ENCODE measurements at regions not wholly inside any gene's neighbourhood (a gene's known extent, or its start where the extent isn't known, plus 50 kb on each side); places are given as distances from the start of the nearest gene placed in this dataset.

GRCh38 chr9:75490326-75490725 lies 400.1 kb upstream of the PCSK5 start:
- Histone ChIP-seq H3K9me3 (ENCODE audit: low read length) (no peaks in the 10 kb centered on the region), H3K27me3 (ENCODE audit: insufficient read depth, low read depth, low read length) (no peaks in the 10 kb centered on the region), H3K36me3 (ENCODE audit: insufficient read depth, low read length) (no peaks in the 10 kb centered on the region), H3F3A (ENCODE audit: insufficient read depth, low read length, poor library complexity, severe bottlenecking) (no peaks in the 10 kb centered on the region), H4K20me1 (ENCODE audit: insufficient read depth) (no peaks in the 10 kb centered on the region), H3K4me3 (ENCODE audit: low read length) (no peak overlapping the region), H3K9ac (ENCODE audit: low read length) (no peak overlapping the region), H2AFZ (ENCODE audit: low read depth, low read length) (no peak overlapping the region), H3K27ac (ENCODE audit: low read length) (no peak overlapping the region), H3K9me2 (ENCODE audit: insufficient read depth, low read length) (no peaks in the 10 kb centered on the region), H3K4me2 (ENCODE audit: low read length) (no peak overlapping the region), H3K79me2 (replicated peaks; ENCODE audit: insufficient read depth, low read length) (no peaks in the 10 kb centered on the region)
- TF ChIP-seq POLR2AphosphoS5 (IDR thresholded peaks at IDR 0.05), result no peak
- no peak for TF ChIP-seq EZH2 (IDR thresholded peaks at IDR 0.05; ENCODE audit: borderline replicate concordance, insufficient read depth, low read length, poor library complexity, severe bottlenecking)
- no peak for TF ChIP-seq SMC3 (conservative IDR thresholded peaks at IDR 0.05; ENCODE audit: poor library complexity)
- no peak for TF ChIP-seq EP300 (conservative IDR thresholded peaks at IDR 0.05; ENCODE audit: poor library complexity, severe bottlenecking)
- TF ChIP-seq, protein P1, sequence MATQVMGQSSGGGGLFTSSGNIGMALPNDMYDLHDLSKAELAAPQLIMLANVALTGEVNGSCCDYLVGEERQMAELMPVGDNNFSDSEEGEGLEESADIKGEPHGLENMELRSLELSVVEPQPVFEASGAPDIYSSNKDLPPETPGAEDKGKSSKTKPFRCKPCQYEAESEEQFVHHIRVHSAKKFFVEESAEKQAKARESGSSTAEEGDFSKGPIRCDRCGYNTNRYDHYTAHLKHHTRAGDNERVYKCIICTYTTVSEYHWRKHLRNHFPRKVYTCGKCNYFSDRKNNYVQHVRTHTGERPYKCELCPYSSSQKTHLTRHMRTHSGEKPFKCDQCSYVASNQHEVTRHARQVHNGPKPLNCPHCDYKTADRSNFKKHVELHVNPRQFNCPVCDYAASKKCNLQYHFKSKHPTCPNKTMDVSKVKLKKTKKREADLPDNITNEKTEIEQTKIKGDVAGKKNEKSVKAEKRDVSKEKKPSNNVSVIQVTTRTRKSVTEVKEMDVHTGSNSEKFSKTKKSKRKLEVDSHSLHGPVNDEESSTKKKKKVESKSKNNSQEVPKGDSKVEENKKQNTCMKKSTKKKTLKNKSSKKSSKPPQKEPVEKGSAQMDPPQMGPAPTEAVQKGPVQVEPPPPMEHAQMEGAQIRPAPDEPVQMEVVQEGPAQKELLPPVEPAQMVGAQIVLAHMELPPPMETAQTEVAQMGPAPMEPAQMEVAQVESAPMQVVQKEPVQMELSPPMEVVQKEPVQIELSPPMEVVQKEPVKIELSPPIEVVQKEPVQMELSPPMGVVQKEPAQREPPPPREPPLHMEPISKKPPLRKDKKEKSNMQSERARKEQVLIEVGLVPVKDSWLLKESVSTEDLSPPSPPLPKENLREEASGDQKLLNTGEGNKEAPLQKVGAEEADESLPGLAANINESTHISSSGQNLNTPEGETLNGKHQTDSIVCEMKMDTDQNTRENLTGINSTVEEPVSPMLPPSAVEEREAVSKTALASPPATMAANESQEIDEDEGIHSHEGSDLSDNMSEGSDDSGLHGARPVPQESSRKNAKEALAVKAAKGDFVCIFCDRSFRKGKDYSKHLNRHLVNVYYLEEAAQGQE (IDR thresholded peaks at IDR 0.05; ENCODE audit: borderline replicate concordance), result no peak
- TF ChIP-seq TAF1 (IDR thresholded peaks at IDR 0.05; ENCODE audit: low read depth), result no peak

- Histone ChIP-seq H3K36me3 (ENCODE audit: insufficient read depth, low read length) (no peaks in the 10 kb centered on the region), H3F3A (ENCODE audit: insufficient read depth, low read length, poor library complexity, severe bottlenecking) (no peaks in the 10 kb centered on the region), H2AFZ (ENCODE audit: low read depth, low read length) (no peak overlapping the region)
Measured at GRCh38 chr9:75491533-75491932, 398.9 kb upstream of the PCSK5 start.

More at GRCh38 chr9:75491533-75491932, 398.9 kb upstream of the PCSK5 start:
- no peaks in the 10 kb centered on the region for H3K9me3 ChIP-seq (ENCODE audit: low read length)
- TF ChIP-seq RAD21 (conservative IDR thresholded peaks at IDR 0.05) (no peak), EZH2 (IDR thresholded peaks at IDR 0.05; ENCODE audit: borderline replicate concordance, insufficient read depth, low read length, poor library complexity, severe bottlenecking) (no peak), POLR2AphosphoS5 (IDR thresholded peaks at IDR 0.05) (no peak), EP300 (conservative IDR thresholded peaks at IDR 0.05; ENCODE audit: poor library complexity, severe bottlenecking) (no peak)
- TF ChIP-seq, protein P1 (IDR thresholded peaks at IDR 0.05; ENCODE audit: borderline replicate concordance), result no peak
- no peaks in the 10 kb centered on the region for H3K9me2 ChIP-seq (ENCODE audit: insufficient read depth, low read length)
- no peak overlapping the region for H3K4me3 ChIP-seq (ENCODE audit: low read length)
- H4K20me1 ChIP-seq (ENCODE audit: insufficient read depth), result no peaks in the 10 kb centered on the region
- H3K27ac ChIP-seq (ENCODE audit: low read length), result no peak overlapping the region
- H3K27me3 ChIP-seq (ENCODE audit: insufficient read depth, low read depth, low read length), result no peaks in the 10 kb centered on the region
- H3K9ac ChIP-seq (ENCODE audit: low read length), result no peak overlapping the region
- H3K4me2 ChIP-seq (ENCODE audit: low read length), result no peak overlapping the region
- H3K79me2 ChIP-seq (replicated peaks; ENCODE audit: insufficient read depth, low read length), result no peaks in the 10 kb centered on the region
